SW 1271 (cell line): ENCODE measurements at regions not wholly inside any gene's neighbourhood (a gene's known extent, or its start where the extent isn't known, plus 50 kb on each side); places are given as distances from the start of the nearest gene placed in this dataset.
"Not testable (repeated sequence)": the region's sequence is repeated elsewhere in the genome, so short reads cannot be mapped to it uniquely, and the experiment has no call there.

Experiments used
- DNase-seq, 2 experiments: peaks; one replicate each; lab custom pipeline; 2025; lab: John Stamatoyannopoulos, UW

GRCh38 chr10:33704214-33704830 is 369.9 kb upstream of the NRP1 start:
- no peak for DNase-seq

GRCh38 chr10:33703501-33704213 is 369.2 kb upstream of the NRP1 start:
- no peak for DNase-seq

- DNase-seq, result no peak
These were observed 363.6 kb upstream of the NRP1 start for GRCh38 chr10:33698033-33698432.

GRCh38 chr10:33697016-33697415 is 362.5 kb upstream of the NRP1 start:
- no peak for DNase-seq

GRCh38 chr10:33695536-33695935 is 361.1 kb upstream of the NRP1 start:
- DNase-seq, result no peak

GRCh38 chr10:33690536-33690935 is 356.1 kb upstream of the NRP1 start:
- not testable (repeated sequence) for DNase-seq

GRCh38 chr10:33688506-33688905 is 354.0 kb upstream of the NRP1 start:
- no peak for DNase-seq

- DNase-seq, result no peak
These were observed 349.7 kb upstream of the NRP1 start for GRCh38 chr10:33684211-33684611.

- DNase-seq, result no peak
These were observed 347.1 kb upstream of the NRP1 start for GRCh38 chr10:33681595-33681994.

GRCh38 chr10:33680036-33680435 is 345.6 kb upstream of the NRP1 start:
- no peak for DNase-seq

GRCh38 chr10:33676606-33677339 is 342.3 kb upstream of the NRP1 start:
- DNase-seq, result no peak

GRCh38 chr10:33674986-33675599 is 340.6 kb upstream of the NRP1 start:
- DNase-seq, result no peak

GRCh38 chr10:33674491-33674890 is 340.0 kb upstream of the NRP1 start:
- DNase-seq, result no peak

GRCh38 chr10:33673839-33674415 is 339.5 kb upstream of the NRP1 start:
- DNase-seq, result no peak

GRCh38 chr10:33669904-33670303 is 335.4 kb upstream of the NRP1 start:
- DNase-seq, result no peak

- no peak for DNase-seq
These were observed 332.4 kb upstream of the NRP1 start for GRCh38 chr10:33666686-33667480.

GRCh38 chr10:33665501-33665900 is 331.0 kb upstream of the NRP1 start:
- no peak for DNase-seq

GRCh38 chr10:33664070-33664469 is 329.6 kb upstream of the NRP1 start:
- DNase-seq, result no peak

- no peak for DNase-seq
These were observed 327.3 kb upstream of the NRP1 start for GRCh38 chr10:33661580-33662336.

GRCh38 chr10:33660329-33660728 is 325.9 kb upstream of the NRP1 start:
- DNase-seq, result no peak

- no peak for DNase-seq
These were observed 323.4 kb upstream of the NRP1 start for GRCh38 chr10:33657913-33658312.
